Type B pancreatic cell (in vitro differentiated cells): ENCODE measurements at regions not wholly inside any gene's neighbourhood (a gene's known extent, or its start where the extent isn't known, plus 50 kb on each side); places are given as distances from the start of the nearest gene placed in this dataset.
"Not testable (repeated sequence)": the region's sequence is repeated elsewhere in the genome, so short reads cannot be mapped to it uniquely, and the experiment has no call there.

Experiments used
- DNase-seq: peaks from one replicate; pipeline ENCODE4 v3.0.0; 2021; ENCODE audit warnings: mixed read lengths; ENCODE audit not compliant: unreplicated experiment; ENCODE audit errors: extremely low spot score
- H3K27ac Mint-ChIP-seq: 2 replicates; pipeline ENCODE4 v1.8.0; 2021; ENCODE audit warnings: mild to moderate bottlenecking, mixed read lengths
- H3K27me3 Mint-ChIP-seq: 2 replicates; pipeline ENCODE4 v1.8.0; 2021; ENCODE audit warnings: mixed read lengths
- H3K36me3 Mint-ChIP-seq: 2 replicates; pipeline ENCODE4 v1.8.0; 2021; ENCODE audit warnings: mixed read lengths
- H3K4me1 Mint-ChIP-seq: one replicate; pipeline ENCODE4 v1.8.0; 2021; ENCODE audit warnings: mixed read lengths; ENCODE audit not compliant: unreplicated experiment
- H3K4me3 Mint-ChIP-seq: 2 replicates; pipeline ENCODE4 v1.8.0; 2021; ENCODE audit warnings: mild to moderate bottlenecking, mixed read lengths
- H3K9me3 Mint-ChIP-seq: 2 replicates; pipeline ENCODE4 v1.8.0; 2021; ENCODE audit warnings: mixed read lengths
- CTCF ChIP-seq: fragments of 200-600 bp; sonication (generic); conservative IDR thresholded peaks from 2 replicates; pipeline ENCODE4 v1.5.0; 2021; ENCODE audit warnings: antibody characterized with exemption, mild to moderate bottlenecking

- H3K4me1 Mint-ChIP-seq, result no peaks in the 10 kb centered on the region
- H3K36me3 Mint-ChIP-seq, result peaks cover 3% of the 10 kb centered on the region
- no peaks in the 10 kb centered on the region for H3K27me3 Mint-ChIP-seq
- peaks cover 4% of the 10 kb centered on the region for H3K9me3 Mint-ChIP-seq
- H3K4me3 Mint-ChIP-seq, result no peak overlapping the region
- DNase-seq, result no peak
- no peak for TF ChIP-seq CTCF
- no peak overlapping the region for H3K27ac Mint-ChIP-seq
Observed at GRCh38 chr20:29448806-29449470, 1808.5 kb upstream of the DEFB115 start.

- Mint-ChIP-seq H3K4me3 (no peak overlapping the region), H3K27me3 (no peaks in the 10 kb centered on the region), H3K36me3 (peaks cover 3% of the 10 kb centered on the region), H3K9me3 (peaks cover 10% of the 10 kb centered on the region), H3K4me1 (no peaks in the 10 kb centered on the region), H3K27ac (no peak overlapping the region)
- DNase-seq, result no peak
- no peak for TF ChIP-seq CTCF
Observed at GRCh38 chr20:29452186-29452585, 1805.3 kb upstream of the DEFB115 start.

- H3K36me3 Mint-ChIP-seq, H3K9me3 Mint-ChIP-seq: not testable (repeated sequence)
Observed at GRCh38 chr20:29456987-29457693, 1800.3 kb upstream of the DEFB115 start.

GRCh38 chr20:29472606-29473005 lies 1784.9 kb upstream of the DEFB115 start:
- Mint-ChIP-seq H3K9me3 (no peaks in the 10 kb centered on the region), H3K4me3 (no peak overlapping the region), H3K36me3 (no peaks in the 10 kb centered on the region), H3K27ac (no peak overlapping the region), H3K27me3 (no peaks in the 10 kb centered on the region), H3K4me1 (no peaks in the 10 kb centered on the region)
- no peak for DNase-seq
- no peak for TF ChIP-seq CTCF

More at GRCh38 chr20:29456987-29457693, 1800.3 kb upstream of the DEFB115 start:
- H3K27ac Mint-ChIP-seq, DNase-seq, H3K4me3 Mint-ChIP-seq, H3K27me3 Mint-ChIP-seq, H3K4me1 Mint-ChIP-seq: not testable (repeated sequence)

- H3K9me3 Mint-ChIP-seq, H3K4me1 Mint-ChIP-seq, H3K36me3 Mint-ChIP-seq, H3K4me3 Mint-ChIP-seq, H3K27me3 Mint-ChIP-seq, DNase-seq, H3K27ac Mint-ChIP-seq: not testable (repeated sequence)
Observed at GRCh38 chr20:29492840-29493239, 1764.6 kb upstream of the DEFB115 start.

- H3K36me3 Mint-ChIP-seq, H3K9me3 Mint-ChIP-seq, H3K27me3 Mint-ChIP-seq, H3K27ac Mint-ChIP-seq, H3K4me1 Mint-ChIP-seq, H3K4me3 Mint-ChIP-seq, DNase-seq: not testable (repeated sequence)
Observed at GRCh38 chr20:29496767-29497166, 1760.7 kb upstream of the DEFB115 start.

GRCh38 chr20:29497261-29497671 lies 1760.2 kb upstream of the DEFB115 start:
- H3K9me3 Mint-ChIP-seq, result no peaks in the 10 kb centered on the region
- H3K4me3 Mint-ChIP-seq, result no peak overlapping the region
- no peak overlapping the region for H3K27ac Mint-ChIP-seq
- TF ChIP-seq CTCF, result no peak
- H3K36me3 Mint-ChIP-seq, result no peaks in the 10 kb centered on the region
- DNase-seq, result no peak
- H3K4me1 Mint-ChIP-seq, result no peaks in the 10 kb centered on the region
- H3K27me3 Mint-ChIP-seq, result no peaks in the 10 kb centered on the region

- H3K36me3 Mint-ChIP-seq, H3K27me3 Mint-ChIP-seq, H3K4me3 Mint-ChIP-seq, H3K4me1 Mint-ChIP-seq, H3K9me3 Mint-ChIP-seq, H3K27ac Mint-ChIP-seq: not testable (repeated sequence)
- DNase-seq, result peak; percentile 75
Observed at GRCh38 chr20:29497684-29498083, 1759.8 kb upstream of the DEFB115 start.

- not testable (repeated sequence) for H3K27ac Mint-ChIP-seq, DNase-seq, H3K27me3 Mint-ChIP-seq, H3K9me3 Mint-ChIP-seq, H3K4me1 Mint-ChIP-seq, H3K4me3 Mint-ChIP-seq, H3K36me3 Mint-ChIP-seq
Observed at GRCh38 chr20:29500738-29501137, 1756.7 kb upstream of the DEFB115 start.

GRCh38 chr20:29514634-29515033 lies 1742.8 kb upstream of the DEFB115 start:
- H3K4me1 Mint-ChIP-seq, H3K27me3 Mint-ChIP-seq, H3K36me3 Mint-ChIP-seq, H3K9me3 Mint-ChIP-seq, H3K27ac Mint-ChIP-seq, H3K4me3 Mint-ChIP-seq: not testable (repeated sequence)
- peak; percentile 70 for DNase-seq
